DND-41 (cell line): ENCODE measurements at regions not wholly inside any gene's neighbourhood (a gene's known extent, or its start where the extent isn't known, plus 50 kb on each side); places are given as distances from the start of the nearest gene placed in this dataset.

Experiments
- ATAC-seq: fragments of 200-7000 bp; cut with Tn5 transposase; 3 replicates; pipeline ENCODE4 v1.9.1; 2021; ENCODE audit warnings: low read depth; ENCODE audit not compliant: insufficient read depth
- DNase-seq: peaks from one replicate; pipeline ENCODE4 v3.0.0-alpha.2; 2020
- H2AFZ ChIP-seq: 2 replicates; pipeline ENCODE4 v1.6.0; 2012; ENCODE audit warnings: low read depth, low read length
- H3K27ac ChIP-seq: 2 replicates; pipeline ENCODE4 v1.5.1; 2012; ENCODE audit warnings: low read length, inconsistent platforms
- H3K27me3 ChIP-seq: fragments of 200-600 bp; sonication (generic); 2 replicates; pipeline ENCODE4 v1.6.0; 2012; ENCODE audit warnings: low read length, mild to moderate bottlenecking, inconsistent platforms; ENCODE audit not compliant: insufficient read depth, poor library complexity
- H3K36me3 ChIP-seq: 2 replicates; pipeline ENCODE4 v1.5.1; 2012; ENCODE audit warnings: low read length, inconsistent platforms; ENCODE audit not compliant: insufficient read depth
- H3K4me1 ChIP-seq: 2 replicates; pipeline ENCODE4 v1.5.1; 2012; ENCODE audit warnings: mild to moderate bottlenecking, low read length; ENCODE audit not compliant: insufficient read depth
- H3K4me2 ChIP-seq: 2 replicates; pipeline ENCODE4 v1.6.0; 2012; ENCODE audit warnings: mild to moderate bottlenecking, moderate library complexity, low read length, inconsistent platforms; ENCODE audit not compliant: insufficient read depth
- H3K4me3 ChIP-seq, 2 experiments: fragments of 200-600 bp in 1 of 2; shearing (Covaris generic) in 1 of 2; 2 replicates each; pipeline ENCODE4 v1.5.1; 2012 to 2016; ENCODE audit warnings: inconsistent platforms in 2 of 2, low read length in 2 of 2, mild to moderate bottlenecking in 2 of 2, low read depth in 1 of 2, moderate library complexity in 1 of 2
- H3K79me2 ChIP-seq: 2 replicates; pipeline ENCODE4 v1.6.0; 2012; ENCODE audit warnings: low read length, inconsistent platforms; ENCODE audit not compliant: insufficient read depth
- H3K9ac ChIP-seq: 2 replicates; pipeline ENCODE4 v1.6.0; 2012; ENCODE audit warnings: low read depth, mild to moderate bottlenecking, inconsistent platforms, low read length, moderate library complexity
- H3K9me3 ChIP-seq: 2 replicates; pipeline ENCODE4 v1.5.1; 2012; ENCODE audit warnings: low read length, moderate library complexity, mild to moderate bottlenecking, inconsistent platforms; ENCODE audit not compliant: insufficient read depth, severe bottlenecking
- H4K20me1 ChIP-seq: 2 replicates; pipeline ENCODE4 v1.6.0; 2012; ENCODE audit warnings: low read length; ENCODE audit not compliant: insufficient read depth
- CTCF ChIP-seq: IDR thresholded peaks from 2 replicates; pipeline ENCODE4 v1.5.1; 2012; ENCODE audit warnings: borderline replicate concordance, low read length, moderate library complexity, mild to moderate bottlenecking; ENCODE audit not compliant: poor library complexity, severe bottlenecking; ENCODE audit errors: extremely low read depth
- EZH2 ChIP-seq: IDR thresholded peaks from 3 replicates; pipeline ENCODE4 v1.6.1; 2012; ENCODE audit warnings: borderline replicate concordance, low read depth, mild to moderate bottlenecking, moderate library complexity, low read length, inconsistent platforms; ENCODE audit not compliant: severe bottlenecking

- H3K4me2 ChIP-seq = no peak overlapping the region
- no peaks in the 10 kb centered on the region for H4K20me1 ChIP-seq
- no peak overlapping the region for H3K4me3 ChIP-seq
- DNase-seq = no peak
- no peaks in the 10 kb centered on the region for H3K79me2 ChIP-seq
- no peak overlapping the region for H3K27ac ChIP-seq
- TF ChIP-seq EZH2 (no peak), CTCF (no peak)
- H3K9me3 ChIP-seq = no peaks in the 10 kb centered on the region
- ATAC-seq = no peak
- no peak overlapping the region for H3K9ac ChIP-seq
- peaks cover 5% of the 10 kb centered on the region for H3K27me3 ChIP-seq
- H3K4me1 ChIP-seq = no peaks in the 10 kb centered on the region
- H2AFZ ChIP-seq = no peak overlapping the region
- H3K36me3 ChIP-seq = no peaks in the 10 kb centered on the region
Measured at GRCh38 chr13:21875116-21875515, 204.2 kb downstream of the FGF9 start.

- no peaks in the 10 kb centered on the region for H3K36me3 ChIP-seq
- no peaks in the 10 kb centered on the region for H3K9me3 ChIP-seq
- H3K9ac ChIP-seq = no peak overlapping the region
- no peak overlapping the region for H3K4me2 ChIP-seq
- H3K27me3 ChIP-seq = no peaks in the 10 kb centered on the region
- no peak overlapping the region for H3K4me3 ChIP-seq
- no peaks in the 10 kb centered on the region for H3K79me2 ChIP-seq
- no peak overlapping the region for H2AFZ ChIP-seq
- no peak for TF ChIP-seq CTCF
- no peak for DNase-seq
- no peak for ATAC-seq
- no peaks in the 10 kb centered on the region for H3K4me1 ChIP-seq
- H3K27ac ChIP-seq = no peak overlapping the region
- H4K20me1 ChIP-seq = no peaks in the 10 kb centered on the region
Measured at GRCh38 chr13:21879263-21879914, 208.5 kb downstream of the FGF9 start.

GRCh38 chr13:21882766-21883165 lies 211.9 kb downstream of the FGF9 start:
- H3K27me3 ChIP-seq = no peaks in the 10 kb centered on the region
- TF ChIP-seq CTCF (no peak), EZH2 (no peak)

GRCh38 chr13:21883713-21884112 lies 212.8 kb downstream of the FGF9 start:
- no peaks in the 10 kb centered on the region for H3K4me1 ChIP-seq
- no peak overlapping the region for H3K27ac ChIP-seq
- no peak overlapping the region for H3K4me2 ChIP-seq
- no peaks in the 10 kb centered on the region for H3K79me2 ChIP-seq
- ATAC-seq (no peak), DNase-seq (no peak)
- no peaks in the 10 kb centered on the region for H3K9me3 ChIP-seq
- H3K36me3 ChIP-seq = no peaks in the 10 kb centered on the region
- no peaks in the 10 kb centered on the region for H4K20me1 ChIP-seq
- no peak overlapping the region for H3K4me3 ChIP-seq
- no peak overlapping the region for H2AFZ ChIP-seq
- no peak overlapping the region for H3K9ac ChIP-seq
- TF ChIP-seq CTCF = no peak
- TF ChIP-seq EZH2 = no peak
- no peaks in the 10 kb centered on the region for H3K27me3 ChIP-seq

More at GRCh38 chr13:21882766-21883165, 211.9 kb downstream of the FGF9 start:
- H3K4me2 ChIP-seq = no peak overlapping the region
- no peaks in the 10 kb centered on the region for H4K20me1 ChIP-seq
- no peak overlapping the region for H3K9ac ChIP-seq
- H3K4me1 ChIP-seq = no peaks in the 10 kb centered on the region
- H3K79me2 ChIP-seq = no peaks in the 10 kb centered on the region
- H3K27ac ChIP-seq = no peak overlapping the region
- H3K9me3 ChIP-seq = no peaks in the 10 kb centered on the region
- H3K4me3 ChIP-seq = no peak overlapping the region
- H2AFZ ChIP-seq = no peak overlapping the region
- DNase-seq (no peak), ATAC-seq (no peak)
- no peaks in the 10 kb centered on the region for H3K36me3 ChIP-seq
